K562 (cell line): ENCODE measurements at regions not wholly inside any gene's neighbourhood (a gene's known extent, or its start where the extent isn't known, plus 50 kb on each side); places are given as distances from the start of the nearest gene placed in this dataset.

Experiments used
- ATAC-seq: fragments of 200-7000 bp; cut with Tn5 transposase; 3 replicates; pipeline ENCODE4 v1.9.1; 2020; ENCODE audit warnings: moderate library complexity
- BruUV-seq: library from RNA; stranded (reverse); fragments of 400-500 nt; replicated peaks from 2 replicates; lab custom pipeline; 2021; lab: Mats Ljungman, UMichigan
- CTCF ChIA-PET: fragments of 300-600 bp; formaldehyde crosslinking; extraction: SDS; loops from one replicate; lab custom pipeline; 2021; ENCODE audit warnings: low intra/inter-chr PET ratio; lab: Yijun Ruan, JAX
- POLR2A ChIA-PET: fragments of 300-600, 350-650 bp; sonication (Branson Sonifier 250); formaldehyde crosslinking; extraction: SDS; loops from one replicate; lab custom pipeline; 2021; ENCODE audit warnings: antibody characterized with exemption, inconsistent platforms; lab: Yijun Ruan, JAX
- DNase-seq, 4 experiments: peaks; one replicate each; pipeline versions ENCODE4 v3.0.0 to v3.0.0-alpha.2; 2011 to 2018; ENCODE audit warnings: low spot score in 3 of 4, mixed read lengths in 3 of 4; ENCODE audit errors: extremely low read depth in 1 of 4
- FAIRE-seq: peaks from 2 replicates; lab custom pipeline; 2011; peaks lifted over from hg19 to GRCh38; lab: Jason Lieb, UNC
- H2AFZ ChIP-seq: 2 replicates; pipeline ENCODE4 v1.6.0; 2011; ENCODE audit warnings: low read depth, low read length, control low read depth, inconsistent platforms
- H3K27ac ChIP-seq: fragments of 200-600 bp; 3 replicates; pipeline ENCODE4 v1.8.0; 2011; ENCODE audit warnings: low read depth, mild to moderate bottlenecking, control low read depth, inconsistent platforms, low read length, moderate library complexity, mixed read lengths; ENCODE audit errors: extremely low read depth
- H3K27me3 ChIP-seq, 2 experiments: fragments of 300-600 bp in 1 of 2; 2 replicates in 1 of 2; 3 replicates in 1 of 2; pipeline versions ENCODE4 v1.6.0 to v1.8.0; 2011; ENCODE audit warnings: inconsistent platforms in 2 of 2, low read length in 2 of 2, mild to moderate bottlenecking in 1 of 2, mixed read lengths in 1 of 2, moderate library complexity in 1 of 2; ENCODE audit not compliant: control insufficient read depth in 2 of 2, insufficient read depth in 2 of 2
- H3K36me3 ChIP-seq: fragments of 300-600 bp; 3 replicates; pipeline ENCODE4 v1.8.0; 2011; ENCODE audit warnings: mild to moderate bottlenecking, low read length, inconsistent platforms; ENCODE audit not compliant: control insufficient read depth, insufficient read depth
- H3K4me1 ChIP-seq, 2 experiments: fragments of 200-600 bp in 1 of 2; replicated peaks in 1 of 2; 2 replicates in 1 of 2; 3 replicates in 1 of 2; pipeline versions ENCODE4 v1.5.1 to v1.8.0; 2011; ENCODE audit warnings: inconsistent platforms in 2 of 2, low read length in 2 of 2, mild to moderate bottlenecking in 1 of 2, mixed read lengths in 1 of 2, moderate library complexity in 1 of 2; ENCODE audit not compliant: control insufficient read depth in 2 of 2, insufficient read depth in 2 of 2
- H3K4me2 ChIP-seq: 2 replicates; pipeline ENCODE4 v1.6.1; 2011; ENCODE audit warnings: low read length, control low read depth, inconsistent platforms, mixed read lengths; ENCODE audit not compliant: insufficient read depth
- H3K4me3 ChIP-seq: fragments of 200-600 bp; sonication (generic), shearing (Covaris generic); 2 replicates; pipeline ENCODE4 v1.5.1; 2016; ENCODE audit warnings: control low read depth, inconsistent platforms
- H3K79me2 ChIP-seq: fragments of 200-600 bp; 3 replicates; pipeline ENCODE4 v1.8.0; 2011; ENCODE audit warnings: low read length, inconsistent platforms; ENCODE audit not compliant: control insufficient read depth, insufficient read depth
- H3K9ac ChIP-seq, 2 experiments: 2 replicates each; pipeline versions ENCODE4 v1.6.0 to v1.6.1; 2011; ENCODE audit warnings: low read depth in 2 of 2, low read length in 2 of 2, control low read depth in 1 of 2, inconsistent platforms in 1 of 2, mild to moderate bottlenecking in 1 of 2, mixed read lengths in 1 of 2; ENCODE audit not compliant: insufficient read depth in 1 of 2
- H3K9me1 ChIP-seq: one replicate; pipeline ENCODE4 v1.6.0; 2011; ENCODE audit warnings: inconsistent platforms, mild to moderate bottlenecking, low read length, moderate library complexity; ENCODE audit not compliant: control insufficient read depth, insufficient read depth
- H3K9me3 ChIP-seq: replicated peaks from 2 replicates; pipeline ENCODE4 v1.5.1; 2011; ENCODE audit warnings: low read depth, low read length, inconsistent platforms; ENCODE audit not compliant: control insufficient read depth, insufficient read depth
- H4K20me1 ChIP-seq: replicated peaks from 2 replicates; pipeline ENCODE4 v1.6.1; 2011; ENCODE audit warnings: low read length, inconsistent platforms, mixed read lengths; ENCODE audit not compliant: control insufficient read depth, insufficient read depth
- BRF1 ChIP-seq: IDR thresholded peaks from 3 replicates; pipeline ENCODE4 v1.6.1; 2011; ENCODE audit warnings: borderline replicate concordance, mild to moderate bottlenecking; ENCODE audit not compliant: insufficient read length; ENCODE audit errors: extremely low read depth
- GMEB1 ChIP-seq: fragments of 250-450 bp; sonication (Bioruptor Pico); IDR thresholded peaks from 2 replicates; pipeline ENCODE4 v1.4.0; 2020; ENCODE audit warnings: mild to moderate bottlenecking
- SAP30 ChIP-seq: fragments of 200-600 bp; sonication (generic); IDR thresholded peaks from 2 replicates; pipeline ENCODE4 v1.6.1; 2012; ENCODE audit warnings: borderline replicate concordance, low read depth, mild to moderate bottlenecking, moderate library complexity, low read length, control low read depth, inconsistent platforms; ENCODE audit not compliant: insufficient read depth, poor library complexity, severe bottlenecking
- TAF1 ChIP-seq: IDR thresholded peaks from 2 replicates; pipeline ENCODE4 v1.6.1; 2011; ENCODE audit warnings: mild to moderate bottlenecking, low read length, moderate library complexity; ENCODE audit not compliant: insufficient read depth, control insufficient read depth, severe bottlenecking; ENCODE audit errors: extremely low read depth
- WGBS: fragments of 100-300 bp; shearing (Covaris generic); methylation state at CpG from one replicate; pipeline ENCODE4 v1.1.6; 2016; ENCODE audit warnings: low coverage, mixed read lengths; ENCODE audit not compliant: insufficient coverage; ENCODE audit errors: missing lambda C conversion rate; 5-methylcytosine and 5-hydroxymethylcytosine counted together
- in situ Hi-C: fragments of 300-500 bp; cut with MboI; formaldehyde crosslinking; loops from 4 replicates; pipeline ENCODE4 v1.15.0; 2018; ENCODE audit warnings: inconsistent platforms, mixed read lengths
- intact Hi-C: fragments of 100-400 bp; cut with micrococcal nuclease; formaldehyde crosslinking; loops from 2 replicates; pipeline ENCODE4 v1.14.2; 2022

DNA sequence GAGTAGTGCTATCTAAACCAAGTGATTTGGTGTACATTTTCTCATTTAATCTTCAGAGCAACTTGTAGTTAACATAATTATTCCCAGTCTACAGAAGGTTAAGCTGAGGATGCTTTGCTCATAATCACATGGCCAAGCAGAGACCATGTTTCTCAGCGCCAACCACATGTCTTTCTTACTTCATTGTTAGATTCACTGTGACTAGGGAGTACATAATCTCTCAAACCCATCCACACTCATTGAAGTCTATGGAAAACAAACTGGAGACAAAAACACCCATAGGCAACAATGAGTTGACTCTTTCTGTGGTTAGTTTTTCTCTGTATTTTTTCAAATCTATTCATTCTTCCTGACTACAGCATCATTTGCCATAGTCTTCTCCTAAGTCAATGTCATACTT is 281.7 kb upstream of the PTGER4 start:
- H3K9me1 ChIP-seq, result no peaks in the 10 kb centered on the region
- H3K36me3 ChIP-seq, result no peaks in the 10 kb centered on the region
- H3K4me3 ChIP-seq, result no peak overlapping the region
- H3K4me2 ChIP-seq, result no peak overlapping the region
- no TSS peak for BruUV-seq
- ATAC-seq (no peak), FAIRE-seq (no peak), DNase-seq (no peak)
- ChIA-PET CTCF (no interaction called here), POLR2A (no interaction called here)
- WGBS, result 0% methylated on average over 1 of the region's 1 CpG
- no peaks in the 10 kb centered on the region for H3K79me2 ChIP-seq
- intact Hi-C loops (no loop called here), in situ Hi-C loops (no loop called here)
- H3K9me3 ChIP-seq, result no peaks in the 10 kb centered on the region
- no peaks in the 10 kb centered on the region for H3K27me3 ChIP-seq
- no peak overlapping the region for H3K9ac ChIP-seq
- no peak for TF ChIP-seq SAP30
- no peak for TF ChIP-seq GMEB1 (CRISPR knock-in tag)
- TF ChIP-seq TAF1, result no peak
- no peak for TF ChIP-seq BRF1
- H3K4me1 ChIP-seq, result no peaks in the 10 kb centered on the region
- no peak overlapping the region for H2AFZ ChIP-seq
- no peaks in the 10 kb centered on the region for H4K20me1 ChIP-seq
- no peak overlapping the region for H3K27ac ChIP-seq
